ENCODE measurements at regions not wholly inside any gene's neighbourhood (a gene's known extent, or its start where the extent isn't known, plus 50 kb on each side); places are given as distances from the start of the nearest gene placed in this dataset.

- TF ChIP-seq STAT6 (CRISPR knock-in tag; IDR thresholded peaks at IDR 0.05) = no peak
- peak; percentile 59 for TF ChIP-seq CEBPB (tag; IDR thresholded peaks at IDR 0.05)
- TF ChIP-seq MITF (IDR thresholded peaks at IDR 0.05) = no peak
- no peak for TF ChIP-seq VEZF1 (CRISPR knock-in tag; IDR thresholded peaks at IDR 0.05)
- TF ChIP-seq ZBTB2 (IDR thresholded peaks at IDR 0.05) = no peak
- no peak for TF ChIP-seq MECOM (CRISPR knock-in tag; IDR thresholded peaks at IDR 0.05)
- TF ChIP-seq NONO (IDR thresholded peaks at IDR 0.05; ENCODE audit: low read depth in 2 of 2, low read length in 1 of 2) = no peak
- TF ChIP-seq BCOR (IDR thresholded peaks at IDR 0.05) = 0 out of 2 replicates have a peak, but pooled peaks have one; percentile 45
- TF ChIP-seq FUS (optimal IDR thresholded peaks at IDR 0.05; ENCODE audit: low read depth, low read length) = no peak
- TF ChIP-seq ZFP36 (IDR thresholded peaks at IDR 0.05; ENCODE audit: low read depth, low read length, partially characterized antibody) = peak; percentile 74
- TF ChIP-seq ZNF431 (CRISPR knock-in tag; IDR thresholded peaks at IDR 0.05) = no peak
- no peak for TF ChIP-seq ZNF324 (CRISPR knock-in tag; IDR thresholded peaks at IDR 0.05)
- no peak for TF ChIP-seq MCM5 (IDR thresholded peaks at IDR 0.05; ENCODE audit: low read depth)
- TF ChIP-seq ZFP91 (CRISPR knock-in tag; IDR thresholded peaks at IDR 0.05) = no peak
- TF ChIP-seq PTBP1 (IDR thresholded peaks at IDR 0.05; ENCODE audit: low read depth, low read length) = no peak
- TF ChIP-seq KDM2B (CRISPR knock-in tag; IDR thresholded peaks at IDR 0.05) = no peak
- no peak for TF ChIP-seq JUNB (CRISPR knock-in tag; conservative IDR thresholded peaks at IDR 0.05)
- no peak for TF ChIP-seq TCF15 (CRISPR knock-in tag; IDR thresholded peaks at IDR 0.05)
- TF ChIP-seq ZC3H4 (CRISPR knock-in tag; IDR thresholded peaks at IDR 0.05; ENCODE audit: borderline replicate concordance) = no peak
- no peak for TF ChIP-seq ATF7 (IDR thresholded peaks at IDR 0.05)
These were observed 78.4 kb downstream of the LYZL2 start (continued) for GRCh38 chr10:30550967-30551815.

Measured in K562 (cell line).